GM19463 (cell line): ENCODE measurements at regions not wholly inside any gene's neighbourhood (a gene's known extent, or its start where the extent isn't known, plus 50 kb on each side); places are given as distances from the start of the nearest gene placed in this dataset.
A peak's percentile ranks its signal among the peaks of the same experiment; 100 is the strongest.

Source experiments
- ATAC-seq: cut with Tn5 transposase; IDR thresholded peaks from one replicate; pipeline ENCODE4 v1.9.1; 2021; ENCODE audit warnings: mild to moderate bottlenecking, moderate library complexity; ENCODE audit not compliant: unreplicated experiment

- ATAC-seq, result no peak
Observed at GRCh38 chr2:41919135-41919534, 128.7 kb upstream of the PKDCC start.

GRCh38 chr2:41920181-41920580 is 127.6 kb upstream of the PKDCC start:
- ATAC-seq, result no peak

GRCh38 chr2:41920812-41921211 is 127.0 kb upstream of the PKDCC start:
- ATAC-seq, result no peak

- ATAC-seq, result no peak
Observed at GRCh38 chr2:41922177-41922576, 125.6 kb upstream of the PKDCC start.

- ATAC-seq, result no peak
Observed at GRCh38 chr2:41923156-41923786, 124.5 kb upstream of the PKDCC start.

GRCh38 chr2:41924024-41924423 is 123.8 kb upstream of the PKDCC start:
- ATAC-seq, result no peak

- no peak for ATAC-seq
Observed at GRCh38 chr2:41924709-41925408, 123.0 kb upstream of the PKDCC start.

- ATAC-seq, result no peak
Observed at GRCh38 chr2:41925712-41926111, 122.1 kb upstream of the PKDCC start.

GRCh38 chr2:41926614-41927580 is 120.9 kb upstream of the PKDCC start:
- ATAC-seq, result no peak

- no peak for ATAC-seq
Observed at GRCh38 chr2:41927581-41928264, 120.1 kb upstream of the PKDCC start.

- ATAC-seq, result no peak
Observed at GRCh38 chr2:41928526-41928925, 119.3 kb upstream of the PKDCC start.

- peak; percentile 74 for ATAC-seq
Observed at GRCh38 chr2:41930807-41931566, 116.8 kb upstream of the PKDCC start.

- ATAC-seq, result no peak
Observed at GRCh38 chr2:41932241-41933045, 115.4 kb upstream of the PKDCC start.

- no peak for ATAC-seq
Observed at GRCh38 chr2:41933046-41933420, 114.8 kb upstream of the PKDCC start.

- ATAC-seq, result no peak
Observed at GRCh38 chr2:41933585-41934320, 114.1 kb upstream of the PKDCC start.

GRCh38 chr2:41934329-41934958 is 113.4 kb upstream of the PKDCC start:
- ATAC-seq, result no peak

GRCh38 chr2:41935002-41935401 is 112.8 kb upstream of the PKDCC start:
- ATAC-seq, result no peak

GRCh38 chr2:41935825-41936224 is 112.0 kb upstream of the PKDCC start:
- ATAC-seq, result no peak
